ENCODE measurements at regions not wholly inside any gene's neighbourhood (a gene's known extent, or its start where the extent isn't known, plus 50 kb on each side); places are given as distances from the start of the nearest gene placed in this dataset.
"Not testable (repeated sequence)": the region's sequence is repeated elsewhere in the genome, so short reads cannot be mapped to it uniquely, and the experiment has no call there.

DNA sequence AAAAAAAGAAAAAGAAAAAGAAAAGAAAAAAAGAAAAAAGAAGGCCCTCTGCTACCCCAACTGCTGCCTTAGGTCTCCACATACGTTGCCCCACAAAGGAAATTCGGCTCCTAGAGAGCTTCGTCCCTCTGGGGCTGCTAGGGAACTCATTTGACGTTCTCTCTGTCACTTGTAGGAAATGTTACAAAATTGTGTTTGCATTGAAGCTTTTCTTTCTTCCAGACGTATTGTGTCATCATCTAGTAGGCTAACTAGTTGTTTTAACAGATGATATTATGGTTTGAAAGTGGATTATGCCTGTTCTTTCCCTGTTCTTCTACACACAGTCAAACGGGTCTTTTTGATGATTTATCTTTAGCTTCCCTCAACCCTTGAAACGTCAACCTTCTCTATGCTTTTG is 125.3 kb downstream of the BDH1 start:
- no peak for DNase-seq

DNA sequence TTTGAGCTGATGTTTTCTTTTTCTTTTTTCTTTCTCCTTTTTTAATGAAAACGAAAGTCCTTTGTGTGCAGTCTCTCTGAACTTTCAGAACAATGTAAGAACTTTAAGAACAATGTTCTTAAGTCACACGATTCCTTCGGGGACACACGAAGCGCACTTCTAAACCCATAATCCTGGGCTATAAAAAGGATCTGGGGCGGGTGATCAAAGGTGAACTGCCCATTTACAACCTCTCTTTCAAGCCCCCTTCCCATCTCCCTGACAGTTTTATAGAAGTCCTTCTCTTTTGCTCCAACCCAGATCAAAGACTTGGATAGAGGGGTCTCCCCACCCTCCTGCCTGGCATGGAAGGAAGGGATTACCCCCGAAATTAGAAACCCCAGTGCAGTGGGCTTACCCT is 126.8 kb downstream of the BDH1 start:
- DNase-seq, result no peak

DNA sequence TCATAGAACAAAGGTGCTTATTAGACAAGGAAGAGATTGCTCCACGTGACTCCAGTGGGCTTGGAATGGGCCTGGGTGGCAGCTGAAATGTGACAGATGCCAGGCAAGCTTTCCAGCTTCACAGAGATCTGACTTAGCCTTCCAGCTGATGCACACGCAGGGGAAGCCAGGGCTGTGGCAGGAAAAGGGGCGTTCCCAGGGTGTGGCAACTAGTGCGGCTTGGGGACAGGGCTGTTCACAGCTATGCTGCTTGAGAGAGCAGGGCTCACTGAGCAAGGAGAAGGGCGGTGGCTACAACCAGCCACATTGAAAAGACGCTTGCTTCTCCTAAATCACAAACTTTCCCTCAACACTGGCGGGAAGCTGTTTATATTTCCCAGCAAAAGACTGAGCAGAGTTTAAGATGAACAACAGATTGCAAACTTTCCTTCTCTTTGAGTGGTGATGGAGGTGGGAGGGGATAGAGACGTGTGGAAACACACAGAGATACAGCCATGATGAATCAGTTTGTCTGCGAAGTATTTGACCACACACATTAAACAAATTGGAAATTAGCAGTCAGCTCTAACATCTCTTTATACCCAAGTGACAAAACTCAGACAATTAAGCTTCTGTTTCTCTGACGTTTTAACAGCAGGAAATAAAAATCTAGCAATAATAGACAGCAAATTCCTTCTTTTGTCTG is 127.5 kb downstream of the BDH1 start:
- DNase-seq, result peak; percentile 6

- DNase-seq, result no peak
Measured at GRCh38 chr3:197427021-197427420, 128.6 kb upstream of the DLG1 start.

- DNase-seq, result no peak
Measured at GRCh38 chr3:197426121-197426566, 127.7 kb upstream of the DLG1 start.

DNA sequence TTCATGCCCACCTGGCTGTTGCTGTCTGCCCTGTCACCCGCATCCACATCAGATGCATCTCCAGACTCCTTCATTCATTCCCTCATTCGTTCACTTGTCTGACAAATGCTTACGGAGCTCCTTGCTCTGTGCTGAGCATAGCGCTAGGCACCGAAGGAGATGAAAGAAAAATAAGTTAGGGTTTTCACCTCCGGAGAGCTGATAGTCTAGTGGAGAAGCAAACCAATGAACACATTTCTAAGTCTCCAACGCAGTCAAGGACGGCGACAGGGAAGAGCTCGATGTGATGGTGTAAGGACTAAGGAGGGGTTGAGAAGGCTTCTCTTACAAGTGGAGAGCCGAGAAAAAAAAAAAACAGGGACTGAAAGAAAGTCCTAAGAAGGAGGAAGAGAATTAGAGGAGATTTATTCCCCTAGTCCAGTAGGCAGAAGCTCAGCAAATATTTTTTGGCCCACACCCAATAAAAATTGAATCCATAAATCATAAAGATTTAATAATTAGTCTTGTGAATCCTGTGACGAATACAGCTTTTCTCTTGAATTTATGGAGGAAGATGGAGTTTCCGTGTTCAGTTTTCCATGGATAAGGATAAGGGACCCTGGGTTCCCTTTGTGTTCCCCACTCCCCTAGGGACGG is 127.2 kb upstream of the DLG1 start:
- DNase-seq, result no peak

- no peak for DNase-seq
Measured at GRCh38 chr3:197424674-197425484, 126.5 kb upstream of the DLG1 start.

DNA sequence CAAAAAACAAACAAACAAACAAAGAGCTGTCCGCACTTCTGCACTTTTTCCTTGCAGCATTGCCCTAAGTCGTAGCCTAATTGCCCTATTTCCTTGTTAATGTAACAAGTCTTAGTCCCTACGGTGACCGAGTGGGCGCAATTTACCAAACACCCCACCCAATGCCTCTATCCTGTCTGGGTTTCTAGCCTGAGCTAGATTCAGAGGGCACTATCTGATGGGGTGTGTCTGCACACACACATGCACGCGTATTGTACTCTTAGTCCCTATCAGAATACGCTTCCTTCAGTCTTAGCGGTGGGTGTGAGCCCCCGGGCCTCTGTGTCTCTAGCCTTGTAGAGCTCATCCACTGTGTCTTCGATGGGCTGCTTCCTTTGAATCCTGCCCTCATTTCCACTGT is 125.9 kb upstream of the DLG1 start:
- DNase-seq, result no peak

- no peak for DNase-seq
Measured at GRCh38 chr3:197423376-197423775, 125.0 kb upstream of the DLG1 start.

GRCh38 chr3:197422506-197422905 is 124.1 kb upstream of the DLG1 start:
- DNase-seq, result no peak

DNA sequence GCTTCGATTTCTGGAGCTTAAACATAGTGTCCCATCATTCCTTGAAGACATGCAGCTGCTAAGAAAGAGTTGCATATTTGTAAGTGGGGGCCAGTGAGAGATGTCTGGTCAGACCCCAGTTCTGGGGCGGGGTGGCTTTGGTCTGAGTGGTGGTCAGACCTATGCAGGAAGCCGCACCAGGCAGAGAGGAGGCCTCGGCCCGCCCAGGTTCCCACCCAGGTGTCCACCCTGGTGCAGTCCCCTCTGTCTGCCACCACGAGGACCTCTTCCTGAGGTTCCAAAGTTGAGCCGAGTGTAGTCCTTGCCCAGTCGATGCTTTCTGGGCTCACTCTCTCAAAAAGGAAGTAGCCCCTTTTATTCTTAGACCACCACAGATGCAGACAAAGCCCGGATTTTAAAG is 122.6 kb upstream of the DLG1 start:
- no peak for DNase-seq

GRCh38 chr3:197420566-197420965 is 122.2 kb upstream of the DLG1 start:
- no peak for DNase-seq

- DNase-seq, result no peak
Measured at GRCh38 chr3:197420115-197420514, 121.7 kb upstream of the DLG1 start.

GRCh38 chr3:197419696-197420095 is 121.3 kb upstream of the DLG1 start:
- no peak for DNase-seq

GRCh38 chr3:197417911-197418618 is 119.7 kb upstream of the DLG1 start:
- DNase-seq, result no peak

GRCh38 chr3:197417441-197417840 is 119.0 kb upstream of the DLG1 start:
- DNase-seq, result no peak

DNA sequence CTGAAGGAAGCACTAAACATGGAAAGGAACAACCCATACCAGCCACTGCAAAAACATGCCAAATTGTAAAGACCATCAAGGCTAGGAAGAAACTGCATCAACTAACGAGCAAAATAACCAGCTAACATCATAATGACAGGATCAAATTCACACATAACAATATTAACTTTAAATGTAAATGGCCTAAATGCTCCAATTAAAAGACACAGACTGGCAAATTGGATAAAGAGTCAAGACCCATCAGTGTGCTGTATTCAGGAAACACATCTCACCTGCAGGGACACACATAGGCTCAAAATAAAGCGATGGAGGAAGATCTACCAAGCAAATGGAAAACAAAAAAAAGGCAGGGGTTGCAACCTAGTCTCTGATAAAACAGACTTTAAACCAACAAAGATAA is 113.5 kb upstream of the DLG1 start:
- not testable (repeated sequence) for DNase-seq

GRCh38 chr3:197410170-197410569 is 111.8 kb upstream of the DLG1 start:
- DNase-seq, result not testable (repeated sequence)

DNA sequence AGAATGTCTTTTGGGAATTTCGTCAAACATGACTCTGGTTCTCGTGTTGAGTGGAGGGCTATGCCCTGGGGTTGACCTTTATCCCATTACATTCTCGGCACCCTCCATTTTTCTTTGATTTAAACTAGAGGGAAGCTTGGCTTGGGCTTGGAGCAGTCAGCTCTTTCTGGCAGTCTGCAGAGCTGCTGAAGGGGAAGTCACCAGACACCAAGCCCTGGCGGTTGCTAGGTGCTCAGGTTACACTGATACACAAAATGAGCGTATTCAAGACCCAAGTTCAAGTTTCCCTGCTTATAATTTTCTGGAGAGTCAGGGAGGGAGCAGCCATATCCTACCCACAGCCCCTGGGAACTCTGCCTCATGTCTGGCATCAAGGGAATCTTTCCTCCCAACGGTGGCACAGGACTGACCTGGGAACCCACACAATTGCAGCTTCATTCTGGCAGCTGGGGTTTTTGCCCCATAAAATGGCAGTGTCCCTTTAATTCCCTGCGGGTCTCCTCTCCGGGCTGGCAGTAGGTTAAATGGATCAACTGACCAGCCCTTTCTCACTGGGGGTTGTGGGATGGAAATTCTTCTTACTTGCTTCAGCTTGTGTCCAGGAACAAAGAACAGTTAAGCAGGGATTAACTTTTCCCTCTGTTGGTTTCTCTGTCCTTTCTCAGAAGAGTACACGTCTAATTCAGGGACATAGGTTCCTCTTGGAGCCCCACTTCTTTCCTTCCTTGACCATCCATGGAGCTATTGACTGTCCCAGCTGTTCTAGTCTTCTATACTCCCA is 110.0 kb upstream of the DLG1 start:
- no peak for DNase-seq

GRCh38 chr3:197407526-197407925 is 109.1 kb upstream of the DLG1 start:
- no peak for DNase-seq

GRCh38 chr3:197407053-197407452 is 108.6 kb upstream of the DLG1 start:
- no peak for DNase-seq

- no peak for DNase-seq
Measured at GRCh38 chr3:197406266-197406665, 107.9 kb upstream of the DLG1 start.

- no peak for DNase-seq
Measured at GRCh38 chr3:197404754-197405153, 106.3 kb upstream of the DLG1 start.
